ENCODE measurements at regions not wholly inside any gene's neighbourhood (a gene's known extent, or its start where the extent isn't known, plus 50 kb on each side); places are given as distances from the start of the nearest gene placed in this dataset.

- TF ChIP-seq REST (IDR thresholded peaks at IDR 0.05; ENCODE audit: low read depth) (no peak), SRF (IDR thresholded peaks at IDR 0.05; ENCODE audit: low read depth) (no peak), CTCF (IDR thresholded peaks at IDR 0.05 in 2 of 3, conservative IDR thresholded peaks at IDR 0.05 in 1 of 3; ENCODE audit: borderline replicate concordance in 1 of 3, insufficient read depth in 1 of 3, low read depth in 2 of 3, low read length in 2 of 3) (no peak), SIN3A (IDR thresholded peaks at IDR 0.05; ENCODE audit: low read depth) (no peak), ZFX (IDR thresholded peaks at IDR 0.05) (no peak), CEBPB (IDR thresholded peaks at IDR 0.05; ENCODE audit: low read depth) (no peak)
These were observed 731.9 kb upstream of the FBXO33 start (continued) for GRCh38 chr14:40164083-40164482.

- BruUV-seq (replicated peaks): no TSS peak
- Histone ChIP-seq H3K4me1 (ENCODE audit: control insufficient read depth in 1 of 2, insufficient read depth in 2 of 2, low read length in 2 of 2) (no peaks in the 10 kb centered on the region), H3K9ac (ENCODE audit: low read length) (no peak overlapping the region), H3K9me2 (ENCODE audit: insufficient read depth) (no peaks in the 10 kb centered on the region), H3K9me3 (ENCODE audit: control insufficient read depth in 1 of 2, insufficient read depth in 1 of 2, low read depth in 1 of 2, low read length in 2 of 2) (no peaks in the 10 kb centered on the region), H3K36me3 (ENCODE audit: control insufficient read depth in 1 of 2, insufficient read depth in 2 of 2, low read length in 2 of 2) (no peaks in the 10 kb centered on the region), H4K20me1 (ENCODE audit: insufficient read depth) (no peaks in the 10 kb centered on the region), H3K4me3 (replicated peaks in 1 of 2; ENCODE audit: low read depth in 1 of 2, low read length in 2 of 2) (no peak overlapping the region), H3K27ac (ENCODE audit: low read depth, low read length) (no peak overlapping the region), H3K4me2 (ENCODE audit: low read length) (no peak overlapping the region), H3K27me3 (ENCODE audit: insufficient read depth, low read length) (no peaks in the 10 kb centered on the region), H3K79me2 (ENCODE audit: insufficient read depth, low read length) (no peaks in the 10 kb centered on the region), H2AFZ (ENCODE audit: low read depth, low read length, poor library complexity, severe bottlenecking) (no peak overlapping the region)
- CTCF ChIA-PET: no interaction called here
- POLR2A ChIA-PET: no interaction called here
- no peak for ATAC-seq
- intact Hi-C loops (cut with micrococcal nuclease): no loop called here
- no peak for DNase-seq (ENCODE audit: low read depth, low spot score)
- RAD21 ChIA-PET (ENCODE audit: low non-redundant PET in 1 of 2, low total read pairs in 2 of 2, uncharacterized antibody in 2 of 2, unreplicated experiment in 2 of 2): no interaction called here
- TF ChIP-seq YY1 (IDR thresholded peaks at IDR 0.05; ENCODE audit: extremely low read depth, insufficient replicate concordance, low read depth, low read length): no peak
- TF ChIP-seq MAX (IDR thresholded peaks at IDR 0.05): no peak
- TF ChIP-seq TCF7L2 (IDR thresholded peaks at IDR 0.05; ENCODE audit: borderline replicate concordance, extremely low read depth, insufficient read depth, insufficient read length): no peak
- no peak for TF ChIP-seq REST (IDR thresholded peaks at IDR 0.05; ENCODE audit: low read depth)
- no peak for TF ChIP-seq SRF (IDR thresholded peaks at IDR 0.05; ENCODE audit: low read depth)
- no peak for TF ChIP-seq EGR1 (IDR thresholded peaks at IDR 0.05; ENCODE audit: low read depth)
- no peak for TF ChIP-seq ZFX (IDR thresholded peaks at IDR 0.05)
- no peak for TF ChIP-seq ZBTB33 (IDR thresholded peaks at IDR 0.05; ENCODE audit: extremely low read depth, insufficient replicate concordance, low read length)
- TF ChIP-seq ATF3 (IDR thresholded peaks at IDR 0.05): no peak
- no peak for TF ChIP-seq RAD21 (IDR thresholded peaks at IDR 0.05; ENCODE audit: low read depth)
These were observed 707.4 kb upstream of the FBXO33 start for GRCh38 chr14:40139657-40140056.
